ENCODE measurements at regions not wholly inside any gene's neighbourhood (a gene's known extent, or its start where the extent isn't known, plus 50 kb on each side); places are given as distances from the start of the nearest gene placed in this dataset.

GRCh38 chr2:8344144-8345097 is 337.4 kb upstream of the ID2 start:
- TF ChIP-seq CTCF (IDR thresholded peaks at IDR 0.05) = no peak
- no peak for TF ChIP-seq POLR2AphosphoS5 (IDR thresholded peaks at IDR 0.05)
- no peak for TF ChIP-seq POLR2A (IDR thresholded peaks at IDR 0.05)
- no peak for TF ChIP-seq EP300 (IDR thresholded peaks at IDR 0.05; ENCODE audit: low read depth)
